HuH-7.5 (cell line): ENCODE measurements at regions not wholly inside any gene's neighbourhood (a gene's known extent, or its start where the extent isn't known, plus 50 kb on each side); places are given as distances from the start of the nearest gene placed in this dataset.
"Not testable (repeated sequence)": the region's sequence is repeated elsewhere in the genome, so short reads cannot be mapped to it uniquely, and the experiment has no call there.

Source experiments
- DNase-seq: peaks from one replicate; pipeline ENCODE4 v3.0.0; 2011; ENCODE audit warnings: low spot score

DNA sequence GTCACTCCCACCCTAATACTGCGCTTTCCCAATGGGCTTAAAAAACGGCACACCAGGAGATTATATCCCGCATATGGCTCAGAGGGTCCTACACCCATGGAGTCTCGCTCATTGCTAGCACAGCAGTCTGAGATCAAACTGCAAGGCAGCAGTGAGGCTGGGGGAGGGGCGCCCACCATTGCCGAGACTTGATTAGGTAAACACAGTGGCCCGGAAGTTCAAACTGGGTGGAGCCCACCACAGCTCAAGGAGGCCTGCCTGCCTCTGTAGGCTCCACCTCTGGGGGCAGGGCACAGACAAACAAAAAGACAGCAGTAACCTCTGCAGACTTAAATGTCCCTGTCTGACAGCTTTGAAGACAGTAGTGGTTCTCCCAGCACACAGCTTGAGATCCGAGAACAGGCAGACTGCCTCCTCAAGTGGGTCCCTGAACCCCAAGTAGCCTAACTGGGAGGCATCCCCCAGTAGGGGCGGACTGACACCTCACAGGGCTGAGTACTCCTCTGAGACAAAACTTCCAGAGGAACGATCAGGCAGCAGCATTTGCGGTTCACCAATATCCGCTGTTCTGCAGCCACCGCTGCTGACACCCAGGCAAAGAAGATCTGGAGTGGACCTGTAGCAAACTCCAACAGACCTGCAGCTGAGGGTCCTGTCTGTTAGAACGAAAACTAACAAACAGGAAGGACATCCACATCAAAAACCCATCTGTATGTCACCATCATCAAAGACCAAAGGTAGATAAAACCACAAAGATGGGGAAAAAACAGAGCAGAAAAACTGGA, 1085.6 kb upstream of the FANCL start:
- DNase-seq = not testable (repeated sequence)

DNA sequence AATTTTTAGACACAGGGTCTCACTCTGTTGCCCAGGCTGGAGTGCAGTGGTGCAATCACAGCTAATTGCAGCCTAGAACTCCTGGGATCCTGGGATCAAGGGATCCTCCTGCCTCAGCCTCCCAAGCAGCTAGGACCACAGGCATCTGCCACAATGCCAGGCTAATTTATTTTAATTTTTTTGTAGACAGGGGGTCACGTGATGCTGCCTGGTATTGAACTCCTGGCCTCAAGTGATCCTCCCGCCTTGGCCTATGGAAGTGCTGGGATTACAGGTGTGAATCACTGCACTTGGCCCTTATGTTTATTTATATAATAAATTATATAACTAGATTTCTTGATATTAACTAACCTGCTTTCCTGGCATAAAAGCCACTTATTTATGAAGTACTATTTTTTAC, 1081.7 kb upstream of the FANCL start:
- DNase-seq = no peak

DNA sequence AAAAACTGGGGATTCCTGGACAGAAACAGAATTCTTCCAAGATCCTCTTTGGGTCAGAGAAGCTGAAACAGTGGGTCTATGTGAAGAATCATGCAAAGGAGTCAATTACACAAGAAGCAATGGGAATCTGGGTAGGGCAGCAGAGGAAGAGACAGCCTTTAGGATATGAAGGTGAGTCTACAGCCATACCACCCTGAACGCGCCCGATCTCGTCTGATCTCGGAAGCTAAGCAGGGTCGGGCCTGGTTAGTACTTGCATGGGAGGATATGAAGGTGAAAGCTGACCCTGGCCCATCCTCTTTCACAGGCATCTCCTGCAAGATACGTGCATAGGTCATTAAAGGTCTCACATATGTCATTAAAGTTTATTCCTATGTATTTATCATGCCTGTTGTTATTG, 1080.9 kb upstream of the FANCL start:
- no peak for DNase-seq

DNA sequence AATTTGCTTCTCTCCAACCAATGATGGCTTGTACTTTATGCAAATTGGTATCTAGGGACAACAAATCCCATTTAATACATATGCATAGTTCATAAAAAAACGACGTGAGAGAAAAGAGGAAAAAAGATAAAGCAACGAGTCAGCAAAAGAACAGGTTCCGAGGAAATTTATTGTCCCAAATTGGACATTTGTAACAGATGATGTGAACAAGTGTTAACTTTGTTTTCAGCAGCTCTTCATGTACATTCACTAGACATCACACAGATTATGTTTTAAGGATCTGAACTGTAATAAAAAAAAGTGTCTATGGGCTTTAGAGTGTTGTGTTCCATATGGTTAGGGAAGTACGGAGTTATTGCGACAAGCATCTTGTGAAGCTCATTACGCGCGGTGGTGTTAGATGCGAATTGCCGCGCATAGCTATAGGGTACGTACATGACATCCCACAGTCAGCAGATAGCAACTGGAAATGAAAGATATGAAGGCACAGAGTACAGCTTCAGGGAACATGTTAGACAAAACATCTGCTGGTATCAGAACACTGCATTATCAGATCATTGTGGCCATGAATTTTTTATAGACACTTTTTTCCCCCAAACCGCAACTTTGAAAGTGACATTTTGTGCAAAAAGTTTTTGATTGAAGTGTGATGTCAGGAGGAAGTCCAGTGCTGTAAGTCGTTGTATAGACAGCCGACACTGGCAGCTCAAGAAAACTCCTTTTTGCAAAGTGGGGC, 1073.1 kb upstream of the FANCL start:
- DNase-seq = no peak

DNA sequence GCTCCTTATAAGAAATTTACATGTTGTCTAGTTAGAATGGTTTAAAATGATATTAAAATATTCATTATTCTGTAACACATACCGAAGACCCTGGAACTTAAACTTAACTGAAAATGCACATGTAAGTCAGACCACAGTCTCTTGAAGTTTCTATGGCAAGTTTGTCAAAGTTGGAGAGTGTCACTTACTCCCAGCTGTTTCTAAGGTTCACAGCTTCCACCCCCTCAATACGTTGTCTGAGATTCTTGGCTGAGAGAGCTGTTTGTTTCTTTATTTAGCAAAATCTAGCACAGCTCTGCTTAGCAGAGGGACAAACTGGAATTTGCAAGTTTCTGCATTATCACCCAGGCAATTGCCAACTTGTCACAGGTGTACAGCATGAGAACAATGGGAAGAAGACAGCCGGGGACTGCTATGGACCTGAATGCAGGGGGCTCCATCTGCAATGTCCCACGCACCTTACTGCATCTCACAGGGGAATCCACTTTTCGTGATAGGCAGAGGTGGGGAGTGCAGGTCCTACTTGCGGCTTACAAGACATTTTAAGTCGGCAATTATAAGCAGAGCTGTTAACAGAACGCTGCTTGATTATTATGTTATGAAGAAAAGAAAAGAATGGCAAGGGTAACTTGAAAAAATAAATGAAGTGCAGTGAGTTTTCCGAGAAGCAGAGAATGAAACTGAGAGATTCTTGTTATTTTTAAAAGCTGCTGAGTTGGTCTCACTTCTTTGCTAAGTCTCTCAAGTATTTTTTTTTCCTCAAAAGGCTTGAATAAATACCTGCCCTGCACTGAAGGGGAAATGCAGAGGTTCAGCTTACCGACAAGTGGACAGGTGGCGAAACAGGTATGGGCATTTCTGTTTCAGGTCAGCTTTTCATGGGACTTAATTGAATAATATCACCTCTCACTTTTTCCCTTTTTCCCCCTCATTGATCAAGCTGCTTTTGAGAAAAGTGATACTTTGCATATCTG, 1072.1 kb upstream of the FANCL start:
- DNase-seq = no peak

DNA sequence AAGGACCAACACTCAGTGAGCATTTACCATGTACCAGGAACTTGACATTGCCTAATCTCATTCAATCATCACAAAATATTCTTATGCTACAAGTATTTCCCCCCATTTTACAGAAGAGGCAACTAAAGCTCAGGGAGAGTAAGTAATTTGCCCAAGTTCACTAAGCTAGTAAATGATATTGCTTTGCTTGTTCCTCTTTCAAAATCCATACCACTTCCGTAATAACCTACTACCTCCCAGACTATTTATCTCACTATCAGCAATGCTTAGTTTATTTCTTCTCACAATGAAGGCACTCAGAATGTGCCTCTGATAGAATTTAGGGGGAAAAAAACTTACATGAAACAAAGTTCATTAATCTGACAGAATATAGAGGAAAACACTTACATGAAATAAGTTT, 1070.9 kb upstream of the FANCL start:
- DNase-seq = no peak

DNA sequence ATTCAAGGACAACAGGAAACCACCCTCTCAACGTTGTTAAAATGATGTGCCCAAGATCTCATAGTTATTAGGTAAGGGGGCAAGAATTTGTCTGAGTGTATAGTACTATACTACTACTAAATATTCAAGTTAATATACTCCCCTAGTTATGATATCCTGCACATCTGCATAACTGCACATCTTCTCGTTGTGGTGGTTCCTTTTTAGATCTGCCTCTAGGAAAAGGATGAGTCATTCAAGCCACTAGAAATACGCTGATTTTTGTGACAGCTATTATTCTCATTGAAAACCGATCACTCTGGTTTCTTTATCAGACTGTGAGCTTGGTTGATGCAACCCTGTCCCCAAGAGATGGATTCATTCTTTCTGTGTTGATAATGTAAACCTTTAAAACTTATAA, 1067.0 kb upstream of the FANCL start:
- no peak for DNase-seq

DNA sequence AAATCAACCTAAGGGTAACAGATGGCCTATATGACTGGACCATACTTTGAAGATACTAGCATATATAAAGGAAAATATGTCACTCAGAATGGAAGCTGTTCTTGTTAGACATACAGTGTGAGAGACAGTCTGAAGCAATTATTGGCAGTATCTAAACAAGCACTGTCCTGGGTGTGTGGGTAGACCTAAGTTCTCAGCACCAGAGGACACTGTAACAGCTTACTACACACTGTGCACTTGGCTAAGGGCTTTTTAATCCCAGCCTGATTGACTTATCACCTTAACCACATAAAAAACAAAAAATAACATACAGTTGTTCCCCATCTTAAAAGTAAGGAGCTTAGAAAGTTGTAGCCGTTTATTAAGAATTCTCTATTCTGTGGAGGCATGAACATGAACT, 1066.1 kb upstream of the FANCL start:
- DNase-seq = no peak

DNA sequence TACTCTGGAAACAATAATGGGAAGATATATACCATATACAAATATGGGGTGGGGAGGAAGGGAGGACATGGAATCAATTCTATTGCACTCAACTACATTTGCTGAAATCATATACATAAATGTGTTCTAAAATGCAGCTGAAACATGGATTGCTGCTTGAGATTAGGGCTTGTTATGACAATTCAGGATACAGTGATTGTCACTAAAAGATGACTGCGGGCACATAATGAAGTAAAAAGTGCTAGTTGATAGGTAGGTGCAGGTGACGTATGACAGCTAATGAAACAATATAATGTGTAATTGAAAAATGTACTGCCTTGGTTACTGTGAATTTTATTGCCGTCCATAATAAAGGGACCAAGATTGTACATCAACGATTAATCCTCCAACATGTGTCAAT, 1062.1 kb upstream of the FANCL start:
- DNase-seq = no peak

DNA sequence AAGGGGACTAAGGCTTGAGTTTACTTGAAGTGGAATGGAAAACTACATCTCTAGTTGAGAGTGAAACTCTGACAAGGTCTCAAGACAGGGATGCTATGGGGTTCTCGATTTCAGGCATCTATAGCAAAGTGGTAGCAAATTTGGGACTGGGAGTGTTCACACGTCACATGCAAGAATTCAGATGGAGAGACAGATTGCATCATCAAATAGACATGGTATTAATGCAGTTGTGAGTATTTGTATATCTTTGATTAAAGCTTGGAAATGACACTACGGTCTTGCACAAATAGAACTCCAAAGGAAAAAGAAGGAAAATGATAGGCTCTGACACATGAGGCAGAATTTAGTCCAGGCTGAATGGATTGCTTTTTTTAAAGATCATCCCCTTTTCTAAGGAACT, 1061.6 kb upstream of the FANCL start:
- no peak for DNase-seq

DNA sequence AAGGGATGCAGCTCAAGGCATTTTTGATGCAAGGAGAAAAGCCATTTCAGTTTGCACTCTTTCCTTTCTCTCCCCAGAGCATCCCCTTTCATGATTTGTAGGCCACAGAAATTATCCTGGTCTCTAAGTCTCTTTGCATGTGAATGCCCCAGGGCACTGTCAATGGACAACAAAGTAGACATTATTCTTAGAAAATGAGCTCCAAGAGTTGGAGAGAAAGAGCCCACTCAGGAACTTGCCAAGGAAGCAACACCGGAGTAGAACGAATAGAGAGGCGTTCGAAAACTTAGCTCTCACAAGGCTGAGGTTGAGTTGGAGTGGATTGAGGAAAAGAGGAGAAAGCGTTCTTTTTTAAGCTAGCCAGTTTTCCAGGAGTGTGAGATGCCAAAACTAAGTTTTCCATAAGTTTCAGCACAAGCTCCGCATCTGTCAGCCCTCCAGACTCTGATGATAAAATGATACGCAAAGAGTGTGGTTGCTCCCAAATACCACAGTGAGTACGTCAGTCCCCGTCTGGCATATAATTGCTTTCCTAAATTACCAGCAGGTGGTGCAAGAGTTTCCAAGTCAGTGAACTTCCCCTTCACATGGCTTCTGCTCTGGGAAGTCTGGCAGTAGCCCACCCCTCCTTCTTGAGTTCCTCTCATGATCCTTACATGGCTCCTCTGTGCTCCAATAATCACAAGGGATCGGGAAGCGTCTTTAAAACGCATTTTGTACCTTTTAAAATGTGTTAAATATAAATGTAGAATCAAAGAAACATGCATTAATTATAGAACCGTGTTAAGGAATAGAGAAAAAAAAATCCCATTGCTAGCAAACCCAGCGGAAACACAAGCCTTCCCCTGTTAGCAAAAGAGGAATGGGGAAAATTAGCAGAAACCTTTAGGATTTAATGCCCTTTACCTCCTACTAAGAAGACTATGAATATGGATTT, 1060.6 kb upstream of the FANCL start:
- DNase-seq = no peak

DNA sequence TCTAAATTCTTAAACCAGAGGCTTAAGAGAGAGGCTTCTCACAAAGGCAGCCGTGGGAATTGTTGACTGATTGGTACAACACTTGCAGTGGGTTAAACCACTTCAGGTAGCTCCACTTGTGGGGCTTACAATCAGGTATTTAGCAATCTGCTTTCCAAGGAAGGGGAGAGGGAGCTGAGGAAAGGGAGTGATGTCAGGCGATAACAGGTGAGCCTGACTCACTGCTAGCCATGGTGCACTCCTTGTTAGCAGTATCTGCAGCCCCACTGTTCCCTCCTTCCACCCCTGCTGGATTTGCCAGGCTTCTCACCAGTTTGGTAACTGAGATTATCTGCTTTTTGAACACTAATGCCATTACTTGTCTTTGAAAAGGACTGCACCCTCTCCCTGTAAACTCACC, 1056.7 kb upstream of the FANCL start:
- no peak for DNase-seq

DNA sequence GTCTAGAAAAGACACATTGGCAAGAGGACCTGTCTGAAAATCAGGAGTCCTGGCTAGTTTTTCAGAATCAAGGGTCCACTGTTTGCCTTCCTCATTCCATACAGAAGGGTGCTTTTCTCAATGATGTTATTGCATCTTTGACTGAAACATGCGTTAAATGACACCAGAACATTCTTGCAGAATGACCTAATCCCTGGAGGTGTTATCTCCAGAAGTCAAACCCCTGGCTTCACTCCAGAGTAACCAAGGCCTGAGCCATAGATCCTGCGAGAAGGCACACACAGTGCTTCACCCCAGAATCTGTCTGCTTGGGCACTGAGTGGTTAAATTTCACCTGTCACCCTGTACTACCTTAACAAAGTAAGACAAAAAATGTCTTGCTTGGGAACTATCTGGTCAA, 1055.2 kb upstream of the FANCL start:
- no peak for DNase-seq

DNA sequence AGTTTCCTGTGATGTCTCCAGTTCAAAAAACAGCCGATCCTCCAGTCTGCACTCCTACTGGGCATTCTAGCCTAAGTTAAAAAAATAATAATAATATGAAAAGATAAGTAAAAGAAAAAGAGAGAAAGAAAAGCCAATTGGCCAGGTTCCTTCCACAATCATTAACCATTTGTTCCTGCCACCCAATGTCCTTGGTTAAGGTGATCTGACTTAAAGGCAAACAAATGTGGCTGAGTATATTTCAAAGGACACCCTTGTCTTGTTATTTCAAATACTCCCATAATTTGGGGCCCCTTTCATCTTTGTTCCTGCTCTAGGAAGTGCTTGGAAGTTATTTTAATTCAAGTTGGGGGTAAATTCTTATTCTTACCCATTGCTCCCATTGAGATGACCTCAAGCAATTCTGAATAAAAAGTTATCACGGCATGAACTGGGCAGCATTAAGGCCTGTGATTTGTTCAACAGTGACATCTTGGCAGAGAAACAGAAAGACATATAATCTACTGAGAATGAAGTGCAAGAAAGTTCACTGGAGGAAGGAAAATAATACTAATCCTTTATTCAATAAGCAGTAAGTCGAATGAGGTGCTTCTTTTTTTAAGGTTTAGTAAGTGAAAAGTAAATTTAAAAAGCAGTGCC, 1054.5 kb upstream of the FANCL start:
- no peak for DNase-seq

DNA sequence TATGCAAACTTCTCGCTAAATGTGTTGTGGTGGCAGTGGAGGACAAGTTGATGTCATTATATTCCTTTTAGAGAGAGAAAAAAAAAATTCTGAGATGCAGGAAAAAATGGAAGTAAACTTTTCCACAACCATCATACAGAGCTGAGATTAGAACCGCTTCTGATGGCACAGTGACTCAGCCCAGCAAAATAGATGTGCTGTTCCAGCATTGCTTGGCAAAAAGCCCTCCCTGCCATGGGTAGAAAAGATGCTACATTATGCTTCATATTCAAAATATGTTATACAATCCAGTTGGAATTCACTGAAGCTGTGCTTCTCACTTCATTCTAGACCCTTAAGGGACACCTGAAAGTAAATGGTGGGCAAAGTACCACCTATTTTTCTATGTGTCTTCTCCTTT, 1047.6 kb upstream of the FANCL start:
- no peak for DNase-seq

DNA sequence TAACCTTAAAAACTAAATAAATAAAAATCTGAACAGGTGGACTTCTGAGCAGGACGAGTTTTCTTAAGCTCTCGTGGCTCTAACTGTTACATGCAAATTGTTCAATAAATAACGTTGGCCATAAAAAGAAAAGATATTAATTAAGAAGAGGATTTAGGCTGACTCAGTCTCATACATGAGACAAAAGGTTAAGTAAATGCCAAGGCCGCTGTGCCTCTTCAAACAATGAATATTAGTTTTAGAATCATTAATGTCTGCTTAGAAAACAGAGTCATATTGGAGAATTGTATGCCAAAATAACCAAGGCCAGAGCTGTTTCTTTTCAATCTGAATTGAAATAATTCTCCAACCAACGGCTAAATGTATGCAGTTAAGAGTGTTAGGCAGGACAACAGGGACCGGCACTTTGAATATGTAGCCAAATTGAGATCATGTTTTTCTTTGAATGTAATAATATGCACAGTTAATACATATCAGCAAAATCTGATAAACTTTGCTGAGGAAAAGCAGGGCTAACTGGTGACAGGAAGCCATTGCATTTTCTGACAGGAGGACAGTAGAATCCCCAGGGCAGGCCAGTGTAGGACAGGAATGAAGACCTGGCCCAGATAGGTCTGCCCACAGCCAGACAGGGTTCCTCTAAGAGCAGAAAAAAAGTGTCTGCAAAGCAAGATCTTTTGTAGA, 1041.4 kb upstream of the FANCL start:
- DNase-seq = no peak

DNA sequence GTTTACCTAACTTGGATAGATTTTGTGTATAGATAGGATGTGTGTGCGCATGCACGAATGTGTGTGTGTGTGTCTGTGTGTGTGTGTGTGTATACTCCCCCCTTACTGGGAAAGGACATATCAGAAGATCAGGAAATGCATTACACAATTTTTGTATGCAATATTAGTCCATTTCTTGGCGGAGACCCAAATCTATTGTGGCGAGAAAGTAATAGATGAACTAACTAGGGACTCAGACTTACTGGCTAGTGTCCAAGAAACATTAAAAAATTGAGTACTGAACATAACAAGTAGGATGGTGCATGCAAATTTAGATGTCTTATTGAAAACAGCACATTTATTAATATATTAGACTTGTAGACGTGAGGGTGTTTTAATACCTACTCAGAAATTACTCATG, 1036.5 kb upstream of the FANCL start:
- no peak for DNase-seq

DNA sequence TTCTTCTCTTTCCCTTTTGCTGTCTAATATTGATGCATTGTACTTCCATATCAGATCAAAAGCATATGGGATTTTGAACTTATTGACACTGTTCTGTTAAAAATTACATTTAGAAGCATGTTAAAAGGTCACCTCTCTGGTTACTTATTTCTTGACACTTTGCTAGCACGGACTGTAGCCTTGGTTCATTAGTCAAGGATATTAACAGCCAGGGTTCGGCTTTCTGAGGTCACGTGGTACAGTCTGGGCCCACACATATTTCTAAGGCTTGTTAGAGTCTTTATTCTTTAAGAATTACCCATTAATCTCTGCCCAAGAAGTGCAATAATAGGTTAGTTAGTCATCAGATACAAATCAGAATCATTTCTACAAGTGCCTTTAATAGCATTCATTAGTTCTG, 1035.8 kb upstream of the FANCL start:
- no peak for DNase-seq

DNA sequence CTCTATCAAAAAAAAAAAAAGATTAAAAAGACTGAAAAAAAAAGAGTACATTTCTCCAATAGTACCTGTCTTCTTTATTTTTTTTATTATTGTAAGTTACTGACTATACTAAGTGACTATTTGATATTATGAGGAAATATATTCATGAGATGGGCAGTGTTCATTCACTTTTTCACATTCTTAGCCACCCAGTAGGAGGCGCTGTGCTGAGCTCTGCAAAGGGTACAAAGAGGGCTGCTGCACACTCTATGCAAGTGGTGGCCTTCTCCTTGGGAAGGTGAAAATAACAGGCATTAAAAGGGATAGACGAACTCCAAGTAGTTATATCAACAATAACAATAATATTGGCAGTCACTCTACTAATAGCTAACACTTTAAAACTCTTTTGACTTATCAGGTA, 1034.9 kb upstream of the FANCL start:
- no peak for DNase-seq

DNA sequence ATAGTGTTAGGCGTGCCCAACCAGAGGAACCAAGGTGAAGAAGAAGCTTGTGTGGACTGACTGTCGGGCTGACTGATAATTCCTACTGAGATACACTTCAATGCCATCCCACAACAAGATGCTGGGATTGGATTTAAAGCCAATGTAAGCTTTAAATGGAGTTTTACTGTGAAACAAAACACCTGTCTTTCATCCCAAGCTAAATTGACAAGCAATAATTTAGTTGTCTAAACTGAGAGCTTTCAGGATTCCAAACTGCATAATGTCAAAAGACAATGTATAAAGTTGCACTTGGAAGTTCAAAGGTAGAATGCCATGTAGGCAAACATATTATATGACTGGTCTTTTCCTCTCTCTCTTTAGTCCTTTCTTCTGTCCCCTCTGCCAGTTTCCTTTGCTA, 1025.3 kb upstream of the FANCL start:
- DNase-seq = no peak
